NCI-H69 (cell line): ENCODE measurements at regions not wholly inside any gene's neighbourhood (a gene's known extent, or its start where the extent isn't known, plus 50 kb on each side); places are given as distances from the start of the nearest gene placed in this dataset.

ENCODE experiments used
- DNase-seq: peaks from one replicate; lab custom pipeline; 2025; lab: John Stamatoyannopoulos, UW

DNA sequence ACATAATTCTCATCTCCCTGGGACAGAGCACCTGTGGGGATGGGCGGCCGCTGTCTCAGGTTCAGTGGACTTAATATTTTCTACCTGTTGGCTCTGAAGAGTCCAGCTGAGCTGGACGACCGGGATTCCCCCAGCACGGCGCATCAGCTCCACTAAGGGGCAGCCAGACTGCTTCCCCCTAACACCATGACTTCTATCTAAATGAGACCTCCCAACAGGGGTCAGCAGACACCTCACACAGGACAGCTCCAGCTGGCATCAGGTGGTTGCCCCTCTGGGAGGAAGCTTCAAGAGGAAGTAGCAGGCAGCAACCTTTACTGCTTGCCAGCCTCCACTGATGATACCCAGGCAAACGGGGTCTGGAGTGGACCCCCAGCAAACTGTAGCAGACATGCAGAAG lies 226.0 kb upstream of the DSEL start:
- DNase-seq, result no peak

- DNase-seq, result peak; percentile 66
Observed at GRCh38 chr18:67735506-67735905, 219.0 kb upstream of the DSEL start.

- DNase-seq, result no peak
Observed at GRCh38 chr18:67733088-67733487, 216.6 kb upstream of the DSEL start.

GRCh38 chr18:67731851-67732250 lies 215.3 kb upstream of the DSEL start:
- DNase-seq, result peak; percentile 30

DNA sequence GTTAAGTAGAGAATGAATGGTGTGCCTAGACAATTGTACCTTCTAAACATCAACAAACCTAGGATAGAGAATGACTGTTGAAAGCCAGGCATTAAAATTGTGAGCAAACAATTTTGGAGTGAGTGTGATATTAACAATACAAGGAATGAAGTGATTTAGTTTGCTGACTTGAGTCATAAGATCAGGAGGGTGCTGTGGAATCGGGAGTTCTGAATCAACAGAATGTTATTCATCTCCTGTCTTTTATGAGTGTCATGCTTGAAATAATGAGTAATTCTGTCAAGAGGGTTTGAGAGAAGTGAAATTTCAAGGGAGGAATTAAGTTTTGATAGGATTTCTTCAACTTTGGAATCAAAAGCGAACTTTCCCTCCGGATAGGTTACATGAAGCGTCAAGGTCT lies 214.4 kb upstream of the DSEL start:
- DNase-seq, result no peak

GRCh38 chr18:67728364-67728763 lies 211.8 kb upstream of the DSEL start:
- DNase-seq, result no peak

- DNase-seq, result peak; percentile 63
Observed at GRCh38 chr18:67726882-67727281, 210.4 kb upstream of the DSEL start.

DNA sequence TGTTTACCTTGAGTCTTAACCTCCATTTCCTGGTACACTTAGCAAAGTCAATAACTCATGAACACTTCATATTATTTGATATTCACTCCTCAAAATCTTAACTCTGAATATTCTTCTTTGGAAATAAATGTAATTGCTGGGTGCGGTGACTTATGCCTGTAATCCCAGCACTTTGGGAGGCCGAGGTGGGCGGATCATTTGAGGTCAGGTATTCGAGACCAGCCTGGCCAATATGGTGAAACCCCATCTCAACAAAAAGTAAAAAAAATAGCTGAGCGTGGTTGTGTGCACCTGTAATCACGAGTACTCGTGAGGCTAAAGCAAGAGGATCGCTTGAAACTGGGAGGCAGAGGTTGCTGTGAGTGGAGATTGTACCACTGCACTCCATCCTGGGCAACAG lies 201.3 kb upstream of the DSEL start:
- no peak for DNase-seq

- no peak for DNase-seq
Observed at GRCh38 chr18:67715567-67715966, 199.0 kb upstream of the DSEL start.

DNA sequence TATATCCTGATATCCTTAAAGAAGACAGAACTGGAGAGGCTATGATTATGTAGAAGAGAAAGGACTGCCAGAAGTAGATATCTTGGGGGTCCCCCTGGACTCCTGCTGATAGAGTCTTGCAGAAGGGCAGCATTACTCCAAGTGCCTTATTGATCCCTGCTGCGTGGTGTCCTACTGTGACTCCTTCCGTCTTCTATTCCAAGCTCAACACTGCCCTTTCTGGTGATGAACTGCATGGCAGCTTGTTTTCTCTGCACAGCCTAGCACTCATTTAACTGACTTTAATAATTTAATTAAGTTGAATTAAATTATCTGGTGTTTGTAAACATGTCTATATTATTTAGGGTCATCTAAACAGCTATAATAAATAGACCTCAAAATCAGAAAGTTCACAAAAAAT lies 194.1 kb upstream of the DSEL start:
- peak; percentile 66 for DNase-seq

DNA sequence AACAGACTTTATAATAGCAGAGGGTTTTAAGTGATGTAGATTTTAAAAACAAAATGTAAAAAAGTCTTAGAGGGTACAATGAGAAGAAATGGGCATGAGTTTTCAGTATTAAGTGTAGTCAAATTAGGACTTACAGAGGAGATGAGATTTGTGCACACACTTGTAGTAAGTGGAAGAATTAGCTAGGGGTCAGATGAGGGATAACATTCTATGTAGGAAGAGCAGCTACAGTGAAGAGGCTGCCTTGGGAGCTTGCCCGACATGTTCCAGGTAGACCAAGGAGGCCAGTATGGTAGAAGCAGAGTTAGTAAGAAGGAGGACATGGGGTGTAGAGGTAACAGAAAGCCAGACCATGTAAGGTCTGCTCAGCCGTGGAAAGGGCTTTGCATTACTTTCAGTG lies 189.2 kb upstream of the DSEL start:
- peak; percentile 14 for DNase-seq

- DNase-seq, result no peak
Observed at GRCh38 chr18:67695684-67696083, 179.2 kb upstream of the DSEL start.

GRCh38 chr18:67694787-67695186 lies 178.3 kb upstream of the DSEL start:
- DNase-seq, result no peak

- no peak for DNase-seq
Observed at GRCh38 chr18:67692811-67693210, 176.3 kb upstream of the DSEL start.

DNA sequence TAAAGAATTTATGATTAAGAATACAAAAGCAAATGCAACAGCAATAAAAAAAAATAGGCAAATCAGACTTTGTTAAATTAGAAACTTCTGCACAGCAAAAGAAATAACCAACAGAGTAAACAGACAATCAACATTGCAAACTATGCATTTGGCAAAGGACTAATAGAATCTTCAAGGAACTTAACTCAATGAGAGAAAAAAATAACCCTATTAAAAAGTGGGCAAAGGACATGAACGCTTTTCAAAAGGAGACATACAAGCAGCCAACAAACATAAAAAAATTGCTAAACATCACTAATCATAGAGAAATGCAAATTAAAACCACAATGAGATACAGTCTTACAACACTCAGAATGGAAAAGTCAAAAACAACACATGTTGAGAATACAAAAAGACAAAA lies 166.0 kb upstream of the DSEL start:
- no peak for DNase-seq

- no peak for DNase-seq
Observed at GRCh38 chr18:67677489-67677888, 161.0 kb upstream of the DSEL start.

DNA sequence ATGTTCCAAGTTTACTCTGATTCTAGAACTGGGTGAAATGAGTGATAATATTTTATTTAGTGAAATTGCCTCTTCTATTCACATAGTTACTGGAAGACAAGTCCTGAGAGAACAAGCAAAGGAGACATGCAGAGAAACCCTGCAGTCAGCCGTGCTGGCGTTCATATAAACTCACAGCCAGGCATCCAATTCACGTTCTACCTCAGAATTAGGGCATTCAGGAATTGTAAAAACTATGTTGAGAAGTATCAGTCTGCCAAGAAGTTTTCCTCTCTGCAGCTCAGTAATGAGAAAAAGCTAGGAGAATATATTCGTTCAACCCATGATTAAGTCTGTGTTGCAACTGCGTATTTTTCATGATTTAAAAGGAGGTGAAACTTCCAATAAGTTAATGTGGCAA lies 156.2 kb upstream of the DSEL start:
- no peak for DNase-seq

DNA sequence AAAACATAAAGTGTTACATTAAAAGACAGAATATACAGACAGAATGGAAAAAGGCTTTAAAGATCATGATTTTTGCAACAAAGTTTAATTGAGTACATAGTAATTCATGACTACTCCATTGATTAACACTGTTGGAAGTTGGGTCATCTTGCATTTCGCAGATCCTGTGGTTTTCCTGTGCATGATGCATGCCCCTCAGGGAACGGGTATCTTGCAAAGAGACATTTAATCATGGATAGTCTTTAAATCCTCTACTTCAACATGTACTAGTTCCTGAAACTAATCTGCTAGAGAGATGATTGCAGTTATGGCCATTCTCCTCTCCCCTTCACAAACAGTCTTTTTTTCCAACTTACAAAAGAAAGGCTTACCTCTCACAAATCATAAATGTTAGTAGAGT lies 155.6 kb upstream of the DSEL start:
- DNase-seq, result no peak

GRCh38 chr18:67670024-67670543 lies 153.6 kb upstream of the DSEL start:
- no peak for DNase-seq

GRCh38 chr18:67665266-67665665 lies 148.7 kb upstream of the DSEL start:
- DNase-seq, result no peak

- DNase-seq, result no peak
Observed at GRCh38 chr18:67662996-67663395, 146.5 kb upstream of the DSEL start.

- no peak for DNase-seq
Observed at GRCh38 chr18:67661555-67661954, 145.0 kb upstream of the DSEL start.

- DNase-seq, result no peak
Observed at GRCh38 chr18:67654101-67654500, 137.6 kb upstream of the DSEL start.

DNA sequence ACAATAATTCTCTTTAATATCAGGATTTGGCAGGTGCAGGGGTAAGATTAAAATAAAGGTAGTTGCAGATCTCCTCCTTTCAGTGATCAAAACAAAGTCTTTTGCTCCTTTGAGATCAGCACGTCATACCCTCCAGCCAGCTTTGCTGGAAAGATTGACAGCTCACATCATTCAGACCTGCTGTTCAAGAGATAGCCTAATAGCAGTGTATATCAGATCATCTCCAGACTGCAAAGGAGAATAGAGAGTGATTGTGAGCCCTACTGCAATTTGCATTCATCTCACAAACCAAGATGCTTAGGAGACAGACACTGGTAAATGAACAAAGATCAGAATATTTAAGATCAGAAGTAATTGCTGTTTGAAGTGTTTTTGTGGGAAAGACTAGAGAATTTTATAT lies 135.8 kb upstream of the DSEL start:
- DNase-seq, result no peak

GRCh38 chr18:67651438-67651837 lies 134.9 kb upstream of the DSEL start:
- no peak for DNase-seq
